ENCODE measurements at regions not wholly inside any gene's neighbourhood (a gene's known extent, or its start where the extent isn't known, plus 50 kb on each side); places are given as distances from the start of the nearest gene placed in this dataset.

GRCh38 chr2:22748909-22749308 is 636.1 kb upstream of the KLHL29 start:
- no peak overlapping the region for H3K4me3 Mint-ChIP-seq
- no peaks in the 10 kb centered on the region for H3K36me3 Mint-ChIP-seq
- H3K9me3 Mint-ChIP-seq: no peaks in the 10 kb centered on the region
- peaks cover 4% of the 10 kb centered on the region for H3K4me1 Mint-ChIP-seq (ENCODE audit: unreplicated experiment)
- H3K27me3 Mint-ChIP-seq: peaks cover 6% of the 10 kb centered on the region
- no peak overlapping the region for H3K27ac Mint-ChIP-seq
- DNase-seq (ENCODE audit: extremely low spot score, unreplicated experiment): no peak
- TF ChIP-seq CTCF (conservative IDR thresholded peaks at IDR 0.05): no peak

GRCh38 chr2:22753476-22753875 is 631.5 kb upstream of the KLHL29 start:
- peaks cover 4% of the 10 kb centered on the region for H3K27me3 Mint-ChIP-seq
- H3K4me3 Mint-ChIP-seq: no peak overlapping the region
- no peaks in the 10 kb centered on the region for H3K36me3 Mint-ChIP-seq
- no peak for TF ChIP-seq CTCF (conservative IDR thresholded peaks at IDR 0.05)
- H3K4me1 Mint-ChIP-seq (ENCODE audit: unreplicated experiment): peaks cover 12% of the 10 kb centered on the region
- H3K27ac Mint-ChIP-seq: no peak overlapping the region
- peaks cover 6% of the 10 kb centered on the region for H3K9me3 Mint-ChIP-seq
- no peak for DNase-seq (ENCODE audit: extremely low spot score, unreplicated experiment)

GRCh38 chr2:22756276-22757043 is 628.5 kb upstream of the KLHL29 start:
- no peak overlapping the region for H3K27ac Mint-ChIP-seq
- H3K9me3 Mint-ChIP-seq: peaks cover 6% of the 10 kb centered on the region
- H3K36me3 Mint-ChIP-seq: no peaks in the 10 kb centered on the region
- no peak for DNase-seq (ENCODE audit: extremely low spot score, unreplicated experiment)
- TF ChIP-seq CTCF (conservative IDR thresholded peaks at IDR 0.05): no peak
- peaks cover 20% of the 10 kb centered on the region for H3K4me1 Mint-ChIP-seq (ENCODE audit: unreplicated experiment)
- peaks cover 3% of the 10 kb centered on the region for H3K27me3 Mint-ChIP-seq
- H3K4me3 Mint-ChIP-seq: no peak overlapping the region

- H3K4me1 Mint-ChIP-seq (ENCODE audit: unreplicated experiment): no peaks in the 10 kb centered on the region
- no peak overlapping the region for H3K4me3 Mint-ChIP-seq
- TF ChIP-seq CTCF (conservative IDR thresholded peaks at IDR 0.05): no peak
- H3K36me3 Mint-ChIP-seq: no peaks in the 10 kb centered on the region
- no peak for DNase-seq (ENCODE audit: extremely low spot score, unreplicated experiment)
- H3K27me3 Mint-ChIP-seq: no peaks in the 10 kb centered on the region
- H3K27ac Mint-ChIP-seq: no peak overlapping the region
- H3K9me3 Mint-ChIP-seq: no peaks in the 10 kb centered on the region
These were observed 615.5 kb upstream of the KLHL29 start for GRCh38 chr2:22769497-22769896.

GRCh38 chr2:22784566-22784965 is 600.4 kb upstream of the KLHL29 start:
- no peak overlapping the region for H3K27ac Mint-ChIP-seq

More at GRCh38 chr2:22784566-22784965, 600.4 kb upstream of the KLHL29 start:
- Mint-ChIP-seq H3K4me3 (no peak overlapping the region), H3K36me3 (no peaks in the 10 kb centered on the region), H3K9me3 (no peaks in the 10 kb centered on the region), H3K27me3 (no peaks in the 10 kb centered on the region), H3K4me1 (ENCODE audit: unreplicated experiment) (peaks cover 3% of the 10 kb centered on the region)
- TF ChIP-seq CTCF (conservative IDR thresholded peaks at IDR 0.05): no peak
- DNase-seq (ENCODE audit: extremely low spot score, unreplicated experiment): no peak
